Keratinocyte (primary cell): ENCODE measurements at regions not wholly inside any gene's neighbourhood (a gene's known extent, or its start where the extent isn't known, plus 50 kb on each side); places are given as distances from the start of the nearest gene placed in this dataset.

Source experiments
- CTCF ChIP-seq, 3 experiments: IDR thresholded peaks in 1 of 3; conservative IDR thresholded peaks in 1 of 3; optimal IDR thresholded peaks in 1 of 3; 2 replicates in 2 of 3; 3 replicates in 1 of 3; pipeline versions ENCODE3 to v1.5.1; 2011; ENCODE audit warnings: low read length in 3 of 3, mild to moderate bottlenecking in 3 of 3, moderate library complexity in 2 of 3, control low read depth in 1 of 3, inconsistent platforms in 1 of 3; ENCODE audit not compliant: insufficient read depth in 2 of 3; ENCODE audit errors: extremely low read depth in 1 of 3
- EZH2 ChIP-seq: IDR thresholded peaks from one replicate; pipeline ENCODE4 v1.6.1; 2012; ENCODE audit warnings: inconsistent platforms, mild to moderate bottlenecking, low read length, moderate library complexity

- TF ChIP-seq CTCF (optimal IDR thresholded peaks at IDR 0.05 in 1 of 3, IDR thresholded peaks at IDR 0.05 in 1 of 3, conservative IDR thresholded peaks at IDR 0.05 in 1 of 3; ENCODE audit: extremely low read depth in 1 of 3, insufficient read depth in 2 of 3, low read length in 3 of 3) (no peak), EZH2 (no peak)
These were observed 51.7 kb upstream of the ATIC start for GRCh38 chr2:215260097-215260677.
